SH-SY5Y (cell line): ENCODE measurements at regions not wholly inside any gene's neighbourhood (a gene's known extent, or its start where the extent isn't known, plus 50 kb on each side); places are given as distances from the start of the nearest gene placed in this dataset.

Experiments
- GATA2 ChIP-seq: IDR thresholded peaks from 2 replicates; pipeline ENCODE4 v1.6.1; 2011; ENCODE audit warnings: mild to moderate bottlenecking, low read depth, low read length
- GATA3 ChIP-seq: IDR thresholded peaks from 2 replicates; pipeline ENCODE4 v1.6.1; 2011; ENCODE audit warnings: low read depth, mild to moderate bottlenecking, low read length, moderate library complexity

DNA sequence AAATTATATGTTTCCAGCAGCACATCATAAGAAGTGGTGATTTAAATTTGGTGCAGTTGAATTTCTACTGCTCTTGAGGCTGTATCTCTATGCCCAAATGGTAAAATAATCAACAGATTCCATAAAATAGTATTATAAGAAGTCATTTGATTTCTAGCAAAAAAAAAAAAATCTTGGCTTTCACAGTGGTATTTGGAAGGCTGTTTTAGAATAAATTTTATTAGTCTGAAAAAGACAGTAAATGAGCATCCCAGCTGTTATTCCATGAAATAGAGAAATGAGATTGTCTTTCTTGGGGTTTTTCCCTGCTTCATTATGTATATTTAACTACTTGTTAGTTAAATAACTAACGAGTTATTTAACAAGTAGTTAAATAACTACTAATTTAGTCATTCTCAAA is 156.0 kb upstream of the ABI3BP start:
- TF ChIP-seq GATA3 = no peak
- TF ChIP-seq GATA2 = no peak

DNA sequence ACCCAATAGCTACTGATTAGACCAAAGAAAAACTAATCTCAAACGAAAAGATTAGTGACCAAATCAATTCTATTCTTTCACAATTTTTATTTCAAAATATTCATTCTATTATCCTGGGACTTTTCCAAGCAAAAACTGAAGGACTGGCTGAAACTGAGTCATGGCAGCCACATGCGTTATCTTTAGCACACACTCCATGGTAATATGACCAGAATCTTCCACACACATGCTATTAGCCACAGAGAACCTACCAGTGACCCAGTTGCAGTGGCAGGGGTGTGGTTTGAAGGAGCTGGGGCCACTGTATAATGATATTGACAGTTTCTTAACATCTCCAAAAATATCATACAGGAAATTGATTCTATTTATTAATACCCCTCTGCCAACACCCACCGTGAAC is 154.8 kb upstream of the ABI3BP start:
- TF ChIP-seq GATA3 = no peak
- no peak for TF ChIP-seq GATA2

DNA sequence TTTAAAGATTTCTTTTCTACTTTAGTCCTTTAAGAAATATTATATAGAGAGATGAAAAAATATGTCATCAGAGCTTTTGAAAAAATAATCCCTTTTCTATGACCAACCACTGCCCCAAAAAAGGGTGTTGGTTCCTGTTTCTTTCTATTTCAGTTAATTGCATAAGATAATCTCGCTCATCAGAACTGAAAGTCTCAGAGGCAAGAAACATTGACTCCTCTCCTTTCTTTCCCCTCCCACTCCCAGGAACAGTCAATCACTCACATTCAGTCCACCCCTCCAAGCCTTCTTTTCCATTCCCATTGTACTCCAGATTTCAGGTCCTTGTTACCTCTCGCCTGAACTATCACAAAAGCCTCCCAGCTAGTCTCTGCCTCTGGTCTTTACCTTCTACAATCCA is 153.7 kb upstream of the ABI3BP start:
- no peak for TF ChIP-seq GATA2
- no peak for TF ChIP-seq GATA3

DNA sequence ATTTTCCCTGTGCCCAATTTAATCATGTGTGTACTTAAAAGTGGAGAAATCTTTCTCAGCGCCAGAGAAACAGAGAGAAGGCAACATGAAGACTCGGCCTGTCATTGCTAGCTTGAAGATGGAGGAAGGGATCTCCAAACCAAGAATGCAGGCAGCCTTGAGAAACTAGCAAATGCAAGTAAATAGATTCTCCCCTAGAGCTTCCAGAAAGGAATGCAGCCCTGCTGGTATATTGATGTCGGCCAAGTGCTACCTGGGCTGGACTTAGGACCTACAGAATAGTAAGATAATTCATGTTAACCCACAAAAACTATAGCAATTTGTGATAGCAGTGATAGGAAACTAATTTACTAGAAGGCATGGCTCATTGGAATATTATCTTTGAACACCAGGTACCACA is 150.9 kb upstream of the ABI3BP start:
- no peak for TF ChIP-seq GATA3
- TF ChIP-seq GATA2 = no peak

DNA sequence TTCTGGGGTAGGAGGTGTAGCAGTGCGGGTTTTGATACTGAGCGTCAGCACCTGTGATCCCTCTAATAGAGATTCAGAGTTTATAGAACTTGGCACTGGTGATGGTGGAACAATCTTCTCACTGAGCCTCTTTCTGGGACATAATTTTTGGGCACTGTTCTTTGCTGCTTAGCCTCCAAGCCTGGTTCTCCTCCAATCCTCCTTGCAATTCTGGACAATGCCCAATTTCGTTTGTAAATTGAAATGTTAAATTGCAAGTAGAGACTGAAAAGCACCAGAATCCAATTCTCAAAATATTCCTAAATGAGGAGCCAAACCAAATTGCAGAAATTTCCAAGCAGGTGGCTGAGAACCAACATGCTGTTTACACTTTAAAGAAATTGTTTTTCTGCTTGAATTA is 149.8 kb upstream of the ABI3BP start:
- TF ChIP-seq GATA2 (no peak), GATA3 (no peak)

DNA sequence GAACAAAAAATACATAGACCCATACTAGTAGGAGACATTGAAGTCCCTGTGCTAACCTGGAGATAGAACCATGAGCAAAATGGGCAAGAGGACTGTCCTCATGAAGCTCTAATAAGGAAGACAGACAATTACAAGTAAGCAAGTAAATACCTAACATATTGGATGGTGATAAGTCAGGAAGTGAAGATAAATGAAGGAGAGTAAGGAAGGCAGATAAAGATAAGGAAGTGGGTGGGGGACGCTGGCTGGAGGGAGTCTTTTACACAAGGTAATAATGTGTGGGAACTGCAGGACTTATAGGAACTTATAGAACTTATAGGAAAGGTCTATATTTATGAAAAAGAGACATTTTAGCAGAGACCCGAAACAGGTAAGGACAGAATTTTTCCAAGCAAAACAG is 148.9 kb upstream of the ABI3BP start:
- TF ChIP-seq GATA2 (no peak), GATA3 (no peak)

DNA sequence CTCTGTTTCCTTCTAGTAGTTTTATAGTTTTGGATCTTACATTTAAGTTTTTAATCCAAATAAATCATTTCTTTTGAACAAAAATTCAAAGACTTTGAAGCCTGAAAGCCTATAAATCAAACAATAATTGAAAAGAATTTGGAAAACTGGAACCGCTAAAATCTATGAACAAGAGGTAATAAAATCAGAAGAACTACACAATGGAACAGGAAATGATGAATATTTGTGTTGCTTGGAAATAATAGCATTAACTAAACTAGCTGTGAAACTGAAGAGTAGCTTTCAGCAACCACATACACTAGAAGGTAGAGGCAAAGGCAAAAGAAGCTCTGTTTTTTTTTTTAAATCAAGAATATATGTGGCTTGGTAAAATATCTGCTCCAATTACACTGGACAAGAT is 147.9 kb upstream of the ABI3BP start:
- TF ChIP-seq GATA2 (no peak), GATA3 (no peak)

DNA sequence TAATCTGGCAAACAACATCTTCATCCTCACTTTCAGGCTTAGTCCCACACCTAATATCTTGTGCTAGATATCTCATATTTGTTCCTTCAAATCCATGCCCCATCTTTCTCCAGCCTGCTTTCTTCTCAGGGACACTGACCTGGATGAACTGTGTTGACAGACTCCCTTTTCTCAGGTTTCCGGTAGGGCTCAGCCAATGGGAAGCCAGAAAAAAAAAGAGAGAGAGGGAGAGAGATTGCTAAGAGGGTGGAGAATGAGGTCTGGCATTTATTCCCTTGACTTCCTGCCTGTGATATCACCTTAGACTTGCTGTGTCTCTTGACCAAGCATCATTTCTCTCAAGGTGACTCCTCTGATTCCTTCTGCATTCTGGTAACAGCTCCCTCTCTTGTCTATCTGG is 145.6 kb upstream of the ABI3BP start:
- TF ChIP-seq GATA3 (no peak), GATA2 (no peak)

DNA sequence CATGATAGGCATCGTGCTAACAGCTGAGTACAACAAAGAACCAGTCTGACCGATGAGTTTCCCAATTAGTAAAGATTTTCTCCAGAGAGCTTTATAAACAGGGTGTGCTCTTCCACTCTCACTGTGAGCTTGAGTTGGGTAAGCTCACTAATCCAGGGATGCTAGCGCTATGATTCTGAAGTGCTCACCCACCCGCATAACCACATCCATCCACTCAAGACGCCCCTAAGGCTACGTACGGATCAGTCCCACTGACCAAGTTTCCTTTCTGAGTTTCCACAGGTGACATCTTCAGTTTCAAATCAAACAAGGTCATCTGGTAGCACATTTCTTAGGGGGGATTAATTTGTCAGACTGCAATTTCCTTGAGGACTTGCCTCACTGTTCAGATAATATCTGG is 141.1 kb upstream of the ABI3BP start:
- no peak for TF ChIP-seq GATA2
- TF ChIP-seq GATA3 = no peak

DNA sequence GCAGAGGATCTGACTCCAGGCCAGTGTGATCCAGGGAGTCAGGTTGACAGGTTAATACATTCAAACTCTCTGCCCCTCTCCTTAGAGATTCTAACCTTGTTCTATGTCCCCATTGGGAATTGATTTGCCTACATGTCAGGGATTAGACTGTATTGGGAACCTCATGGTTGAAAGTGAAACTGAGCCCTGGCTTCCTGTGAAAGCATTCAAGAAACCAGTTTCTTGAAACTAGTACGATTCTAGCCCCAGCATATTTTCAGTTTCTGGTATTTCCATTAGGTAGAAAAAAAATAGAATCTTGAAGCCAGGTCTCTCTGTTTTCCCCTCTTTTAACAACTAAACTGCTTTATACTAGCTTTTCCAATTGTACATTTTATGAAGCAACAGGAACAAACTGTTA is 140.4 kb upstream of the ABI3BP start:
- TF ChIP-seq GATA3 (no peak), GATA2 (no peak)

DNA sequence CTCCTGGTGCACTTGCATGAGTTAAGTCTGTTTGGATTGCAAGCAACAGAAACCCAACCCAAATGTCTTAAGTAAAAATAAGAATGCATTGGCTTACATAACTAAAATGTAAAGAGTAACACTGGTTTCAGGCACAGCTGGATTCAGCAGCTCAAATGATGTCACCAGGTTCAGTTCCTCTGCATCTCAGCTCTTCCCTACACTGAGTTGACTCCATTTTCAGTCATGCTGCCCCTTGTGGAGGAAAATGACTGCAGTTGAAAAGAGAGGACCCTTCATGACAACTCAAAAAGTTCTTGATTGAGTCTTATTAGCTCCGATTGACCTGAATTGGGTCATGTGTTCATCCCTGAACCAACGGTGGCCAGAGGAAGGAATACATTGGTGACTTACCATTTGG is 138.5 kb upstream of the ABI3BP start:
- TF ChIP-seq GATA2 = no peak
- TF ChIP-seq GATA3 = no peak

DNA sequence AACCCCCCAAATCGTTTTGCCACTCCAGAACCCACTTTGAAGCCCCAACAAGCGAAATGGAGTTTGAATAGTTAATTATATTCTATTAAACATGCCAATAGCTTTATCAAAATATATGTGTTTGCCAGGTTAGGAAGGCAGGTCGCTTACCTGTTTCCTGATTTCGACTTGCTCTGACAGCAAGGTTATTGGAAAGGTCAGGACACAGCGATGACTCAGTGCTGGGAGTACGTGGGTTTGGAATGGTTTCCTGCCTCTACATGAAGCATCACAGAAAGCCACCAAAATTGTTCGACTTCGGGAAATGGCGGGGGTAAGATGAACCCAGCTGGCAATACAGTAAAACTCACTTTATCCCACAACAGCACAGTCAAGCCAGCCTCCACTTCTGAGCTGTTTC is 135.6 kb upstream of the ABI3BP start:
- TF ChIP-seq GATA2 = no peak
- TF ChIP-seq GATA3 = no peak

DNA sequence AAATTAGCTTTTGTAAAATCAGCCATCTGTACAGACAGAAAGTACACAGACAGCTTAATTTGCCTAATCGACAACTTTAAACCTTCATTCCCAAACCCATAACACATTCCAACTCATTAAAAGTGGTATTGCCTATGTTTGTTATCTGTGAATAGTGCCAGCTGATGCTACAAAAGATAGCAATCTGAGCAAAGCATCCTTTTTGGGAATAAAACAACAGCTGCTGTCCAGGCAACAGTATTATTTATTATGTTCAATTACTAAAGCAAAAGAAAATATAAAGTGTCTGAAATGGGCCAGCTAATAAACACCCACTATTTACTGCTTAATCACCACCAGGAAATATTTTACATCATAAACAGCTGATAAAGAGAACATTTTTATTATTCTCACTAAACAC is 134.8 kb upstream of the ABI3BP start:
- TF ChIP-seq GATA3 = peak; percentile 42; the same call in 1 of the 2 replicates
- TF ChIP-seq GATA2 = peak; percentile 28; the same call in 1 of the 2 replicates

DNA sequence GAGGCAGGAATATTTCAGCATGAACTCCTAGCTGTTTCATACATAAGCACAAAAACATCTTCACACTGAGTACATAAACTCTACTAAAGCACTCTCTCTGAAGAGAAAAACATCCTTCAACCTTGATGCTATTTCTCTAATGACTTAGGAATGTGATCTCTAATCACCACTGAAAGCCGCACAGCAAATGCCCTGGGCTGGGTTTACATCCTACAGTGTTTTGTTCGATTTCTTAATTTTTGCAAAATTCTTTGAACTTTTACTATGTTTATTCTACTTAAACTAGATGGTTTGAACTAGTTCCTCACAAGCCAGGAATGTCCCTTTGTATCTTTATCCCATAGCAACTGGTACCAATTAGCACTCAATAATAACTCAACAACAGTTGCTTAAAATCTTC is 130.9 kb upstream of the ABI3BP start:
- TF ChIP-seq GATA2 (no peak), GATA3 (no peak)

DNA sequence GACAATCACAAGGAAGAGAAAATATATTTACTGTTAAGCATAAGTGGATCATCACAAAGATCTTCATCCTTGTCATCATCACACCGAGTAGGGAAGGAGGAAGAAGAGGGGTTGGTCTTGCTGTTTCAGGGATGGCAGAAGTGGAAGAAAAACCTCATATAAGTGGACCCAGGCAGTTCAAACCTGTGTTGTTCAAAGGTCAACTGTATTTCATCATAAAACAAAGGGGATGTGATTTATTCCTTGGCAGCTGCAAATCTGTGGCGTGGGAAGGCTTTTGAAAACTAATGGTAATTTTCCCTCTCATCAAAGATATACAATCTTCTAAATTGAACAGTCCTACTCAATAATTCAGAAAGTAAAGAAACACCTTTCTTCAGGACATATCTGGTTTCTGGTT is 129.9 kb upstream of the ABI3BP start:
- TF ChIP-seq GATA3 = no peak
- TF ChIP-seq GATA2 = no peak

DNA sequence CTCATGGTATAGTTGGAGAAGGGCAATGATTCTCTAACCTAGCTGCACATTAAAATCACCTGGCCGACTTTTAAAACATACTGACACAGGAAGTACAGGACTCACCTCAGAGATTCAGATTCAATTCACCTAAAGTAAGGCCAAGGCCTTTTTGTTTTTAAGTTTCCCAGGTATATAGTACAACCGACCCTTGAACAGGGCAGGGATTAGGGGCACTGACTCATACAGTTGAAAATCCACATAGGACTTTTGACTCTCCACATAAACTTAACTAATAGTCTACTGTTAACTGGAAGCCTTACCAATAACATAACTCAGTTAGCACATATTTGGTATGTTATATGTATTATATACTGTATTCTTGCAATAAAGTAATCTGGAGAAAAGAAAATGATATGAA is 129.5 kb upstream of the ABI3BP start:
- TF ChIP-seq GATA2 (no peak), GATA3 (no peak)

DNA sequence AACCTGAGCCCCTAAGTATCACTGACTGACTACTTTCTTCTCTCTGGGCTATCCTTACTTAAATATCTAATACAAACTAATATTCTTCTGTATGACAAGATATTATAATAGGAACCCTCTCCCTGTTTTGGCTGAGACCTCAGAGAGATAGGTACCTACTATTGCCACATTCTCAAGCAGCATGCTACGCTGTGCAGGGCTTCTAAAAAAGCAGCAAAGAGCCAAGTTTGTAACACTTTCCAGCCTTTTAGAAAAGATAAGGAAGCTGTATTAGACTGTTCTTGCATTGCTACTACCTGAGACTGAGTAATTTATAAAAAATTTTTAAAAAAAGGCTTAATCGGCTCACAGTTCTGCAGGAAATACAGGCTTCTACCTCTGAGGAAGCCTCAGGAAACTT is 126.8 kb upstream of the ABI3BP start:
- no peak for TF ChIP-seq GATA3
- no peak for TF ChIP-seq GATA2

DNA sequence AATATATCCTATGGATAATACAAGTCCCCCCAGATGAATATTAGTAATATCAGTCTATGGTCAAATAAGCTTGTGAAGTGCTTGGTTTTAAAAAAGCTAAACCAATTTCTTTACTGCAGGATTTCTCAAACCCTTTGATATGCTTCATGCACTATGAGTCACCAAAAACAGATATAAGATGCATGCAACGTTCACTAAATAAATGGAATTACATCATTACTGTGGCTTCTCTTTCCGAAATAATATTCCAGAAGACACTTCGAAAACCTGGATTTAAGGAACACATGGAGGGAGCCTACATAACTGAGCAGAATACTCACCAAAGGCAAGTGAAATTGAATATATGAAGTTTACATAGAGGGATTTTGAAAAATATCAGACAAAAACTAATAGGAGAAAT is 126.3 kb upstream of the ABI3BP start:
- no peak for TF ChIP-seq GATA3
